HG03097 (cell line): ENCODE measurements at regions not wholly inside any gene's neighbourhood (a gene's known extent, or its start where the extent isn't known, plus 50 kb on each side); places are given as distances from the start of the nearest gene placed in this dataset.
A peak's percentile ranks its signal among the peaks of the same experiment; 100 is the strongest.
"Not testable (repeated sequence)": the region's sequence is repeated elsewhere in the genome, so short reads cannot be mapped to it uniquely, and the experiment has no call there.

ENCODE experiments used
- ATAC-seq: cut with Tn5 transposase; IDR thresholded peaks from one replicate; pipeline ENCODE4 v1.9.1; 2021; ENCODE audit not compliant: unreplicated experiment, low FRiP score

DNA sequence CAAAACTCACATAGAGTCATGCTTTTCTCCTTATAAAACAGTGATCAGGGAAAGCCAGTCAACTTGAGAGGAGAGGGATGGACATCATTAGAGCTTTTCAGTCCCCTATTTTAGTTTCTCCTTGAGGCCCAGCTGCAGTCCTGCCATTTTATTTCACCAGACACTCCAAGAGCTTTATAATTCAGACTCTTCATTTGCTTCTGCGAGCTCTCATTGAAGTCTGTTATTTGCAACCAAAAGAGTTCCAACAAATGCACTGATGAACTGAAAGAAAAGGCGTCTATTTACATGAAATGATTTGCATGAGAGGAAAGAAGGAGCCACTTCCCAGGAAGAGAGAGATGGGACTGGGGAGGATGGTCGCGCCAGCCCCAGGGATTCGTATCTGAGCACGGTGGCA is 86.8 kb downstream of the NDUFA12 start:
- ATAC-seq: no peak

GRCh38 chr12:94909663-94910062 is 93.8 kb downstream of the NDUFA12 start:
- no peak for ATAC-seq

DNA sequence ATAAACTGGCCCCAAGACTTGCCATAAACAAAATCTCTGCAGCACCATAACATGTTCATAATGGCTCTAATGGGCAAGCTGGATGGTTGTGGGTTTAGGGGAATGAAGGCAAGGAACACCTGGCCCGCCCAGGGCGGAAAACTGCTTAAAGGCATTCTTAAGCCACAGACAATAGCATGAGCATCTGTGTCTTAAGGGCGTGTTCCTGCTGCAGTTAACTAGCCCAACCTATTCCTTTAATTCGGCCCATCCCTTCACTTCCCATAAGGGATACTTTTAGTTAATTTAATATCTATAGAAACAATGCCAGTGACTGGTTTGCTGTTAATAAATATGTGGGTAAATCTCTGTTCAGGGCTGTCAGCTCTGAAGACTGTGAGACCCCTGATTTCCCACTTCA is 97.7 kb downstream of the NDUFA12 start:
- ATAC-seq: not testable (repeated sequence)

- no peak for ATAC-seq
Observed at GRCh38 chr12:94900496-94900895, 103.0 kb downstream of the NDUFA12 start.

DNA sequence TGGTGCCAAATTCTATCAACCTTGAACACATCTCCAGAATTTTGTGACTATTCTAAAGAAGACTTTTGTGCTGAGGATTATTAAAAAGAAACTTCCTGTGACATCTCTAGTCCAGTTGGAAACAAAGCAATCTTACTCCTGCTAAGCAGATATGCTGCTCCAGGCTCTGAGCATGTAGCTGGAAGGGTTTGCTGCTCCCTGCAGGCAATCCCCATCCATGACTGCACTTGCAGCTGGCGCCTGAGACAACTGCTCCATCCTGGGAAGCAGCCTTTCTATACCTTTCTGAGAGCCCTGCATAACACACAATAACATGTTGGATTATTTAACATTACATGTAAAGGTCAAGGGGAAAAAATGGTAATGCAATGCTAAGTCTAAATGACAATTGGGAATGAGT is 105.1 kb downstream of the NDUFA12 start:
- no peak for ATAC-seq

DNA sequence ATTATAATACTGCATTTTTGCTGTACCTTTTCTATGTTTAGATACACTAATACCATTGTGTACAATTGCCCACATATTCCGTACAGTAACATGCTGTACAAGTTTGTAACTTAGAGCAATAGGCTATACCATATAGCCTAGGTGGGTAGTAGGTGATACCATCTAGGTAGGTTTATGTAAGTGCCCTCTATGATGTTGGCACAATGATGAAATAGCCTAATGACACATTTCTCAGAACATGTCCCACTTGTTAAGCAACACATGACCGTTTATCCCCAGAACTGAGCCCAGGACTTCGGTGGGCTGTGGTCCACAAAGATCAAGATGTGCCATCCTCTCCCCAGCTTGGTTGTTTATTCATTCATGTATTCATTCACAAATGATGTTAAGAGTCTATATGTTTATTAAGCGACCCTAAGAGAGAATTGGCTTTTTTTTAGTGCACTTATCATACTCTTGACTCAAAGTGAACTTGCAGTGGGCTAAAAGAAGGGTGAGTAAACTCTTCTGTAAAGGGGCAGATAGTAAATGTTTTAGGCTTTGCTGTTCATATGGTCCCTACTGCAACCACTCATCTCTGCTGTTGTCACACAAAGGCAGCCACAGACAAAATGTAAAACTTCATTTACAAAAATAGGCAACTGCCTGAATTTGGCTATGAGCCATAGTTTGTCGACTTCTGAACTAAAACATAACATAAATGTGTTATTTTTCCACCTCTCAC is 110.8 kb downstream of the NDUFA12 start:
- ATAC-seq: no peak

- ATAC-seq: no peak
Observed at GRCh38 chr12:94889445-94890210, 113.9 kb downstream of the NDUFA12 start.

DNA sequence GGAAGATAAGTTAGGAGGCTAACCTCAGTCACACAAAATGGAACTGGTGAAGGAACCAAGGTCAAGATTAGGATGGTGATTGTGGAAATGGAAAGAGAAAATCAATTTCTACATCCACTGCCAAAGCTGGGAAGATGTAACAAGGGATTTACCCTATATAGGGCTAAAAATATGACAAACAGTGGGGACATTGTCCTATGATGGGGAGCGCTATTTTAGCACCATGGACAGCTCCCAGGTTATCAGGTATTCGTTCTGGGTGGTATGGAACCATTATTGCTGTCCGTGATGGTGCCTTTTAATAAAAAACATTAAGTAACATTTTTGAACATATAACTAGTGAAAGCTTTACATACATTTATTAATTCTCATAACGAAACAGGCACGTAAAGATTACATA is 124.0 kb downstream of the NDUFA12 start:
- no peak for ATAC-seq

DNA sequence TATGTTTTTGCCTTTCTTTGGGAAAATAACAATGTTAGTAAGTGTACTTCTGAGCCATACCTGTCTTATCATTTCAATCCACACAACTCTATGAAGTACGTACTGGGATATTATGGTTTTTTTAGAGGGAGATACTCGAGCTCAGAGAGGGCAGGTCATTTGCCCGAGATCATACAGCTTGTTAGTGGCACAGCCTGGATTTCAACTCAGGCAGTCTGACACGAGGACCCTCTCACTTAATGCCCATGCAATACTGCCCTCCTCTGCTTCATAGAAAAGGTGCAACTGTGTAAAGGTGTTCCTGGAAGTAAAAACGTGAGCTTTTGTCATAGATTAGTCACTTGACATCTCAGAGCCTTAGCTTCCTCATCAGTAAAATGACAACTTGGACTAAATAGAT is 128.0 kb downstream of the NDUFA12 start:
- peak; percentile 42 for ATAC-seq

- ATAC-seq: no peak
Observed at GRCh38 chr12:94874518-94875302, 128.8 kb downstream of the NDUFA12 start.

DNA sequence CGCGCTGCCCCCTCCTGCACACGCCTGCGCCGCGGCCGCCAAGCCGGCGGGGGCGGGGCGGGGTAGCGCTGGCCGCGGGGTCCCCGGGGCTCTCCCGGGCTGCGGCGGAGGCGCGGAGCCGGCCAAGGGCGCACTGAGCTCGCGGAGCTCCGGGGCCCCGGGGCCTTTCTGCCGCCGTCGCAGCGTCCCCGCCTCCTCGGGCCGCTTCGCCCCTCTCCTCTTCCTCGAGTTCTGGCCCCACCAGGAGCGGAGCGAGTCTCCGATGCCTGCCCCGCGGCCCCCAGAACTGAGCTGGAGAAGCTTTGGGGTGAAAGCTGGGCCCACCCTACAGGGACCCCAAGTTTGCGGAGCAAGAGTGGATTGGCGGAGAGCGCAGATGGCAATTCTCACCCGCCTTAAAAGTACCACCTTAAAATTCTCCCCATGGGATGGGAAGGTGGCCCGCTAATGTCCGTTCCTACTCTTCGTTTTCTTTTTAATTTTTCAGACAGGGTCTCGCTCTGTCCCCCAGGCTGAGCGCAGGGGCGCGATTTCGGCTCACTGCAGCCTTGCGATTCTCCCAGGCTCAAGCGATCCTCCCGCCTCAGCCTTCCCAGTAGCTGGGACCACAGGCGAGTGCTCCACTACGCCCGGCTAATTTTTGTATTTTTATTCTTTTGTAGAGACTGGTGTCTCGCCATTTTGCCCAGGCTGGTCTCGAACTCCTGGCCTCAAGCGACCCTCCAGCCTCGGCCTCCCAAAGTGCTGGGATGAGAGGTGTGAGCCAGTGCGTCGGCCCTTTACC is 129.6 kb downstream of the NDUFA12 start:
- ATAC-seq: no peak

- ATAC-seq: peak; percentile 74
Observed at GRCh38 chr12:94872971-94873733, 130.3 kb downstream of the NDUFA12 start.

- no peak for ATAC-seq
Observed at GRCh38 chr12:94872671-94872970, 130.9 kb downstream of the NDUFA12 start.

DNA sequence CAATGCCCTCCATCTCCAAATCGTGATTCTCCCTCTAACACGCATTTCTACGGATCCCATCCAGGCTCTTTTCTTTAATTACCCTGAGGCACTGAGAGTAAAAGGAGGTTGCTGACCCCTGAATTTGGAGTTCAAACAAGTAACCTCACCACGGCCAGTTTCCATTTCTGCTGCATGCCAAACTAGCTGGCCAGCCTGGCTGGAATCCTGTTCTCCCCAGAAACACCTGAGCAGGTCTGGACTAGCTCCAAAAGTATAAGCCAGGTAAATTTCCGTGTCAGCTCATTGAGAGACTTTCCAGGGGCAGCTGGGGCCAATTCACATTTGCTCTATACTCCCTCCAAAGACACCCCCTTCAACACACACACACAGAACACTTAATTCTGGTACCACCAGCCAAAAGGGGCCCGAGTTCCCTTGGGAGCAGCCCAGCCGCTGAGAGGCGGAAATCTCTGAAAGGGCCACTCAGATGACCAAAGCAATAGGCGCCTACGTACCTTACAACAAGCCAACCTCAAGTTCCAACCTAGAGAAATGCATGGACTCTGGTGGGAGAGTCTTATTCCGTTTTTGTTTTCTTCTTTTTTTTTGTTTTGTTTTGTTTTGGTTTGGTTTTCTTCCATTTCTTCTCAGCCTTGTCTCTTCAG is 131.4 kb downstream of the NDUFA12 start:
- ATAC-seq: no peak

DNA sequence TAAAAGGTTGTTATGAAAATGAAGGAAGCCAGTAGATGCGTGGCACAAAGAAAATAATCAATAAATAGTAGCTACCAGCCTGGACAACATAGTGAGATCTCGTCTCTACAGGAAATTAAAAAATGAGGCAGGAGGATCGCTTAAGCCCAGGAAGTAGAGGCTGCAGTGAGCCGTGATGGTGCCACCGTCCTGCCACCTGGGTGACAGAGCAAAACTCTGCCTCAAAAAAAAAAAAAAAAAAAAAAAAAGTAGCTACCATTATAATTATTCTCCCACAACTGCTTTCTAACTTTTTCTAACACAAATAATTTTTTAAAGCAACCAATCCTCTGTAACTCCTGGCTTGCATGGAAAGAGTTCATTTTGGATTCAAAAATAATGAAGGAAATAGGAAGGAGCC is 133.0 kb downstream of the NDUFA12 start:
- ATAC-seq: no peak

GRCh38 chr12:94868161-94868560 is 135.3 kb downstream of the NDUFA12 start:
- no peak for ATAC-seq

GRCh38 chr12:94867066-94867855 is 136.2 kb downstream of the NDUFA12 start:
- ATAC-seq: no peak

DNA sequence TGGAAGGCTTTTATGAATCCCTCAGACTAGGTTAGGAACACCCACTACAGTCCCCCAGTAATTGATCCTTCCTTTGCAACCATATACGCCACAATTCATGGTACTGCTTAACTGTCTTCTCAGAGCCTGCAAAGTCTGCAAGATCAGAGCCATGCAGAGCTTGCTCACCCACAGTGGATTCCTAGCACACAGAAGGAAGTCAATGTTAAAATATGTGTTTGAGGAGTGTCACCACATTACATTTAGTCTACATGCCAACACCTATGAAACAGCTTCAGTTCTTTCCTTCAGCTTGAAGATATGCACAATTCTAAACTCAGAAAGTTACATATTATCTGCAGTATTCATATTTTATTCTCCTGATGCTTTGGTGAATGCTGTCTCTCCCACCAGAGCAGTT is 138.5 kb downstream of the NDUFA12 start:
- ATAC-seq: no peak
